SK-N-SH (cell line): ENCODE measurements at regions not wholly inside any gene's neighbourhood (a gene's known extent, or its start where the extent isn't known, plus 50 kb on each side); places are given as distances from the start of the nearest gene placed in this dataset.

ENCODE experiments used
- CTCF ChIA-PET: fragments of 300-600, 350-600 bp; formaldehyde crosslinking; extraction: SDS; loops from one replicate; lab custom pipeline; 2021; lab: Yijun Ruan, JAX
- POLR2A ChIA-PET: fragments of 350-600 bp; sonication (Branson Sonifier 250); formaldehyde crosslinking; extraction: SDS; loops from one replicate; lab custom pipeline; 2020; ENCODE audit warnings: antibody characterized with exemption, inconsistent platforms; lab: Yijun Ruan, JAX
- DNase-seq: peaks from one replicate; pipeline ENCODE4 v3.0.0; 2012
- H2AFZ ChIP-seq: fragments of 200-600 bp; sonication (generic); 2 replicates; pipeline ENCODE4 v1.8.1; 2016; ENCODE audit warnings: antibody characterized with exemption, mild to moderate bottlenecking, low read depth
- H3F3A ChIP-seq: fragments of 200-600 bp; sonication (generic); replicated peaks from 2 replicates; pipeline ENCODE3; 2016; ENCODE audit warnings: antibody characterized with exemption, mild to moderate bottlenecking; ENCODE audit not compliant: insufficient read depth
- H3K27ac ChIP-seq, 2 experiments: fragments of 200-500 bp in 1 of 2; fragments of 200-600 bp in 1 of 2; sonication (Bioruptor generic) in 1 of 2; sonication (generic), shearing (Covaris generic) in 1 of 2; 2 replicates each; pipeline versions ENCODE4 v1.5.1 to v1.6.1; 2014 to 2016; ENCODE audit warnings: low read depth in 2 of 2, inconsistent platforms in 1 of 2, low read length in 1 of 2, mild to moderate bottlenecking in 1 of 2, mixed read lengths in 1 of 2
- H3K27me3 ChIP-seq: fragments of 200-600 bp; sonication (generic), shearing (Covaris generic); 2 replicates; pipeline ENCODE4 v1.6.1; 2016; ENCODE audit warnings: mixed run types; ENCODE audit not compliant: insufficient read depth
- H3K36me3 ChIP-seq, 2 experiments: fragments of 200-500 bp in 1 of 2; fragments of 200-600 bp in 1 of 2; sonication (Bioruptor generic) in 1 of 2; sonication (generic) in 1 of 2; replicated peaks in 1 of 2; 2 replicates each; pipeline versions ENCODE3 to v1.5.1; 2014 to 2016; ENCODE audit warnings: low read length in 1 of 2, mild to moderate bottlenecking in 1 of 2; ENCODE audit not compliant: insufficient read depth in 2 of 2, control insufficient read depth in 1 of 2
- H3K4me1 ChIP-seq, 2 experiments: fragments of 200-500 bp in 1 of 2; fragments of 200-600 bp in 1 of 2; sonication (Bioruptor generic) in 1 of 2; sonication (generic), shearing (Covaris generic) in 1 of 2; 2 replicates each; pipeline versions ENCODE4 v1.5.1 to v1.6.1; 2014 to 2016; ENCODE audit warnings: low read depth in 1 of 2, low read length in 1 of 2, mixed run types in 1 of 2; ENCODE audit not compliant: insufficient read depth in 2 of 2, control insufficient read depth in 1 of 2
- H3K4me2 ChIP-seq: fragments of 200-600 bp; sonication (generic), shearing (Covaris generic); 2 replicates; pipeline ENCODE4 v1.6.1; 2017; ENCODE audit warnings: mixed run types
- H3K4me3 ChIP-seq, 2 experiments: fragments of 200-500 bp in 1 of 2; fragments of 200-600 bp in 1 of 2; sonication (Bioruptor generic) in 1 of 2; sonication (generic), shearing (Covaris generic) in 1 of 2; 2 replicates each; pipeline versions ENCODE4 v1.5.1 to v1.8.1; 2014 to 2016; ENCODE audit warnings: low read depth in 2 of 2, inconsistent platforms in 1 of 2, low read length in 1 of 2, mild to moderate bottlenecking in 1 of 2, mixed read lengths in 1 of 2, moderate library complexity in 1 of 2
- H3K79me2 ChIP-seq: fragments of 200-600 bp; sonication (generic); 2 replicates; pipeline ENCODE4 v1.8.1; 2017; ENCODE audit warnings: mild to moderate bottlenecking; ENCODE audit not compliant: insufficient read depth
- H3K9ac ChIP-seq: fragments of 200-600 bp; sonication (generic); 2 replicates; pipeline ENCODE4 v1.6.1; 2017; ENCODE audit warnings: mixed run types
- H3K9me2 ChIP-seq: fragments of 200-600 bp; sonication (generic); 2 replicates; pipeline ENCODE4 v1.6.1; 2017; ENCODE audit warnings: mixed run types
- H3K9me3 ChIP-seq: fragments of 200-600 bp; sonication (generic); 2 replicates; pipeline ENCODE4 v1.6.1; 2017; ENCODE audit warnings: mixed run types, mild to moderate bottlenecking, moderate library complexity
- H4K20me1 ChIP-seq: fragments of 200-600 bp; sonication (generic); 2 replicates; pipeline ENCODE4 v1.6.1; 2017; ENCODE audit warnings: mild to moderate bottlenecking, mixed run types; ENCODE audit not compliant: insufficient read depth
- CHD2 ChIP-seq: fragments of 150-350 bp; IDR thresholded peaks from 2 replicates; pipeline ENCODE4 v1.6.1; 2018; ENCODE audit warnings: low read length; ENCODE audit not compliant: partially characterized antibody
- ELF1 ChIP-seq: IDR thresholded peaks from 2 replicates; pipeline ENCODE4 v1.4.0; 2012
- FOSL2 ChIP-seq: IDR thresholded peaks from 2 replicates; pipeline ENCODE4 v1.4.0; 2012; ENCODE audit warnings: low read depth, mild to moderate bottlenecking, moderate library complexity, borderline replicate concordance
- FOXJ3 ChIP-seq: sonication (generic); formaldehyde crosslinking; IDR thresholded peaks from 2 replicates; pipeline ENCODE4 v1.5.1; 2020; ENCODE audit warnings: mild to moderate bottlenecking, missing genetic modification reagents
- FOXM1 ChIP-seq: IDR thresholded peaks from 2 replicates; pipeline ENCODE4 v1.4.0; 2012; ENCODE audit warnings: low read depth, mild to moderate bottlenecking
- GABPA ChIP-seq: IDR thresholded peaks from 2 replicates; pipeline ENCODE4 v1.4.0; 2012; ENCODE audit warnings: low read depth, mild to moderate bottlenecking
- GATA2 ChIP-seq: sonication (generic); formaldehyde crosslinking; IDR thresholded peaks from 2 replicates; pipeline ENCODE4 v1.5.0; 2020; ENCODE audit warnings: mild to moderate bottlenecking, missing genetic modification reagents
- JUND ChIP-seq: IDR thresholded peaks from 2 replicates; pipeline ENCODE4 v1.4.0; 2012
- MXI1 ChIP-seq: IDR thresholded peaks from 2 replicates; pipeline ENCODE4 v1.6.1; 2012; ENCODE audit warnings: mild to moderate bottlenecking, low read depth, low read length, improper control_type of control experiment
- NFIC ChIP-seq: IDR thresholded peaks from 2 replicates; pipeline ENCODE4 v1.4.0; 2012; ENCODE audit warnings: borderline replicate concordance
- NRF1 ChIP-seq: IDR thresholded peaks from 2 replicates; pipeline ENCODE4 v1.6.1; 2012; ENCODE audit warnings: low read depth, mild to moderate bottlenecking, low read length
- POLR2AphosphoS5 ChIP-seq: IDR thresholded peaks from 2 replicates; pipeline ENCODE4 v1.6.1; 2012; ENCODE audit warnings: low read depth, low read length
- RAD21 ChIP-seq: IDR thresholded peaks from 2 replicates; pipeline ENCODE4 v1.6.1; 2012; ENCODE audit warnings: mild to moderate bottlenecking, low read length
- RCOR1 ChIP-seq: fragments of 150-350 bp; IDR thresholded peaks from 2 replicates; pipeline ENCODE4 v1.6.1; 2017; ENCODE audit warnings: antibody characterized with exemption, low read length
- RFX5 ChIP-seq: IDR thresholded peaks from 2 replicates; pipeline ENCODE4 v1.6.1; 2012; ENCODE audit warnings: mild to moderate bottlenecking, improper control_type of control experiment, low read length
- TAF1 ChIP-seq: IDR thresholded peaks from 2 replicates; pipeline ENCODE4 v1.6.1; 2012; ENCODE audit warnings: low read depth, mild to moderate bottlenecking, low read length, moderate library complexity, borderline replicate concordance
- TCF12 ChIP-seq: IDR thresholded peaks from 2 replicates; pipeline ENCODE4 v1.4.0; 2012
- WGBS: methylation state at CpG from one replicate; pipeline ENCODE4 v1.1.6; 2017; ENCODE audit warnings: low lambda C conversion rate; 5-methylcytosine and 5-hydroxymethylcytosine counted together
- TF ChIP-seq, protein P1 (sequence below): IDR thresholded peaks from 2 replicates; pipeline ENCODE4 v1.4.0; 2012; ENCODE audit warnings: low read depth
- TF ChIP-seq, protein P2 (sequence below): IDR thresholded peaks from 2 replicates; pipeline ENCODE4 v1.4.0; 2012; ENCODE audit warnings: low read depth, borderline replicate concordance
- TF ChIP-seq, protein P3 (sequence below): IDR thresholded peaks from 2 replicates; pipeline ENCODE4 v1.6.1; 2012; ENCODE audit warnings: mild to moderate bottlenecking, low read depth, low read length, moderate library complexity

DNA sequence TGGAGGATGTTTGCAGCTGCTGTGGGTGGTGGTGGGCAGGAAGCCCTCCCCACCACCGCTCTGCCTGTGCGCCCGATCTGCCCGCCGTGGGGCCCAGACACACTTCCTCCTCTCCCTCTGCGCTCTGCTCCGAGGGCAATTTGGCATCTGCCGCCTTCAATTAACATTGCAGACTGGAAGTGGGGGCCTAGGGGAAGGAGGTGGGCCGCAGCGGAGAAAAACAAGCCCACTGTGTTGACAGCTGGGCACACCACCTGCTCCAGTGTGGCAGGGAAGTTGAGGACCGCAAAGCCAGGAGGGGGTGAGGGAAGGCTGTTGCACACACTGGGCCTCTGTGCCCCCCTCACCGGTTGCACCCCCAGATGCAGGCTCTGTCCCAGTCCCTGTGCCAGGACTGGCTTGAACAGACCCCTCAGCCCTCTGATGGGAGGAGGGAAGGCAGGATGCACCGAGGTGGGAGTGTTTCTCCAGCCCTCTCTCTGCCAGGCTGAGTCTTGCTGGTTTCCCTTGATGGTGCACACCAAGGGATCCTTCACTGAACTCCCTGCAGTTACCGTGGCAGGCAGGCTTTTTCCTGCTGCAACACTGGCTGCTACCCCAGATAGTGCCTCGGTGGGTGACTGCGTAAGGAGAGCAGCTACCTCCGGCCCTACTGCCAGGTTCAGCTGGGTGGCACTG lies 72.8 kb upstream of the MED9 start:
- H3K4me2 ChIP-seq: no peak overlapping the region
- no peaks in the 10 kb centered on the region for H3K36me3 ChIP-seq
- peak; percentile 79 for DNase-seq
- ChIA-PET CTCF (interaction anchor here (0.8 to 1.2 kb wide), 2 partner anchors 49 to 92 kb away, joined by 4 to 5 read pairs; partner anchors contain the start of gene RASD1), POLR2A (no interaction called here)
- peak overlapping the region in 1 of 2 experiments; percentile 80; a peak in 2 of 4 replicates for H3K27ac ChIP-seq
- H3K27me3 ChIP-seq: no peaks in the 10 kb centered on the region
- no peak overlapping the region for H3K4me3 ChIP-seq
- no peak overlapping the region for H2AFZ ChIP-seq
- H3K9me2 ChIP-seq: no peaks in the 10 kb centered on the region
- no peaks in the 10 kb centered on the region for H3K79me2 ChIP-seq
- H3F3A ChIP-seq: no peaks in the 10 kb centered on the region
- no peak overlapping the region for H3K9ac ChIP-seq
- peaks cover 0 to 28% of the 10 kb centered on the region in 2 experiments; a peak in 2 of 4 replicates for H3K4me1 ChIP-seq
- no peaks in the 10 kb centered on the region for H4K20me1 ChIP-seq
- WGBS: 61% methylated on average over 16 of the region's 17 CpGs
- no peaks in the 10 kb centered on the region for H3K9me3 ChIP-seq
- no peak for TF ChIP-seq RCOR1
- TF ChIP-seq FOXJ3 (CRISPR knock-in tag): peak; percentile 14; the same call in 1 of the 2 replicates
- TF ChIP-seq, all 33 proteins: peak for 1

GRCh38 chr17:17405673-17406072 lies 71.1 kb upstream of the MED9 start:
- no peak overlapping the region for H3K9ac ChIP-seq
- H3K9me3 ChIP-seq: no peaks in the 10 kb centered on the region
- peaks cover 0 to 20% of the 10 kb centered on the region in 2 experiments; a peak in 2 of 4 replicates for H3K4me1 ChIP-seq
- no peaks in the 10 kb centered on the region for H4K20me1 ChIP-seq
- H3K27ac ChIP-seq: no peak overlapping the region
- no peaks in the 10 kb centered on the region for H3K36me3 ChIP-seq
- H3K27me3 ChIP-seq: no peaks in the 10 kb centered on the region
- POLR2A ChIA-PET: no interaction called here
- no peak for TF ChIP-seq NFIC
- no peak for TF ChIP-seq RCOR1
- TF ChIP-seq NRF1: no peak
- no peak for TF ChIP-seq TAF1
- TF ChIP-seq GATA2 (CRISPR knock-in tag): no peak
- TF ChIP-seq TCF12: no peak
- no peak for TF ChIP-seq JUND
- TF ChIP-seq, protein P1, sequence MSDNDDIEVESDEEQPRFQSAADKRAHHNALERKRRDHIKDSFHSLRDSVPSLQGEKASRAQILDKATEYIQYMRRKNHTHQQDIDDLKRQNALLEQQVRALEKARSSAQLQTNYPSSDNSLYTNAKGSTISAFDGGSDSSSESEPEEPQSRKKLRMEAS: no peak
- no peak for TF ChIP-seq ELF1
- TF ChIP-seq MXI1: no peak
- TF ChIP-seq RAD21: no peak
- TF ChIP-seq POLR2AphosphoS5: no peak
- TF ChIP-seq, protein P2, sequence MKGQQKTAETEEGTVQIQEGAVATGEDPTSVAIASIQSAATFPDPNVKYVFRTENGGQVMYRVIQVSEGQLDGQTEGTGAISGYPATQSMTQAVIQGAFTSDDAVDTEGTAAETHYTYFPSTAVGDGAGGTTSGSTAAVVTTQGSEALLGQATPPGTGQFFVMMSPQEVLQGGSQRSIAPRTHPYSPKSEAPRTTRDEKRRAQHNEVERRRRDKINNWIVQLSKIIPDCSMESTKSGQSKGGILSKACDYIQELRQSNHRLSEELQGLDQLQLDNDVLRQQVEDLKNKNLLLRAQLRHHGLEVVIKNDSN: no peak
- no peak for TF ChIP-seq FOSL2
- TF ChIP-seq CHD2: no peak
- TF ChIP-seq, protein P3, sequence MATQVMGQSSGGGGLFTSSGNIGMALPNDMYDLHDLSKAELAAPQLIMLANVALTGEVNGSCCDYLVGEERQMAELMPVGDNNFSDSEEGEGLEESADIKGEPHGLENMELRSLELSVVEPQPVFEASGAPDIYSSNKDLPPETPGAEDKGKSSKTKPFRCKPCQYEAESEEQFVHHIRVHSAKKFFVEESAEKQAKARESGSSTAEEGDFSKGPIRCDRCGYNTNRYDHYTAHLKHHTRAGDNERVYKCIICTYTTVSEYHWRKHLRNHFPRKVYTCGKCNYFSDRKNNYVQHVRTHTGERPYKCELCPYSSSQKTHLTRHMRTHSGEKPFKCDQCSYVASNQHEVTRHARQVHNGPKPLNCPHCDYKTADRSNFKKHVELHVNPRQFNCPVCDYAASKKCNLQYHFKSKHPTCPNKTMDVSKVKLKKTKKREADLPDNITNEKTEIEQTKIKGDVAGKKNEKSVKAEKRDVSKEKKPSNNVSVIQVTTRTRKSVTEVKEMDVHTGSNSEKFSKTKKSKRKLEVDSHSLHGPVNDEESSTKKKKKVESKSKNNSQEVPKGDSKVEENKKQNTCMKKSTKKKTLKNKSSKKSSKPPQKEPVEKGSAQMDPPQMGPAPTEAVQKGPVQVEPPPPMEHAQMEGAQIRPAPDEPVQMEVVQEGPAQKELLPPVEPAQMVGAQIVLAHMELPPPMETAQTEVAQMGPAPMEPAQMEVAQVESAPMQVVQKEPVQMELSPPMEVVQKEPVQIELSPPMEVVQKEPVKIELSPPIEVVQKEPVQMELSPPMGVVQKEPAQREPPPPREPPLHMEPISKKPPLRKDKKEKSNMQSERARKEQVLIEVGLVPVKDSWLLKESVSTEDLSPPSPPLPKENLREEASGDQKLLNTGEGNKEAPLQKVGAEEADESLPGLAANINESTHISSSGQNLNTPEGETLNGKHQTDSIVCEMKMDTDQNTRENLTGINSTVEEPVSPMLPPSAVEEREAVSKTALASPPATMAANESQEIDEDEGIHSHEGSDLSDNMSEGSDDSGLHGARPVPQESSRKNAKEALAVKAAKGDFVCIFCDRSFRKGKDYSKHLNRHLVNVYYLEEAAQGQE: no peak
- TF ChIP-seq GABPA: no peak
- no peak for TF ChIP-seq RFX5
- no peak for TF ChIP-seq FOXM1
- no peak for DNase-seq
- no peaks in the 10 kb centered on the region for H3F3A ChIP-seq
- no peak overlapping the region for H3K4me2 ChIP-seq
- no peak overlapping the region for H2AFZ ChIP-seq
- 72% methylated on average over 2 of the region's 2 CpGs for WGBS
- H3K79me2 ChIP-seq: no peaks in the 10 kb centered on the region
- H3K9me2 ChIP-seq: no peaks in the 10 kb centered on the region
- CTCF ChIA-PET: no interaction called here
- no peak overlapping the region for H3K4me3 ChIP-seq
